ENCODE measurements at regions not wholly inside any gene's neighbourhood (a gene's known extent, or its start where the extent isn't known, plus 50 kb on each side); places are given as distances from the start of the nearest gene placed in this dataset.

DNA sequence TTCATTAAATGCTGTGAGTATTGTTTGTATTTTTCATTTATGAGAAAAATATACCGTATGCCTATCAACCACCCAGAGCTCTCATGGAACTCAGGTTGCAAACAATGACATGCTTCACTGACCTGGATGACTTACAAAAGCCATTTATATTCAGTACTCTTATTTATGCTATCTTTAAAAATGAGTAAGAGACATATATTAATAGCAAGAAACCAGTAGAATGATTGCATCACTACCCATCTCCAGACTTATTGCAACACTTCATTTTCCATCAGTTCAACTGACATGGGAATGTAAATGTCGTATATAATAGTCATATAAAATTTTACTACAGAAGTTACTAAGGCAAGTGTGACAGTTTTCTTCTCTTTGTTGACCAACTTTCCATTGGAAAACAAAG is 69.1 kb downstream of the OTP start:
- H3K9me3 ChIP-seq (ENCODE audit: control insufficient read depth in 1 of 2, insufficient read depth in 1 of 2, low read length in 2 of 2), result no peaks in the 10 kb centered on the region
- H3K36me3 Mint-ChIP-seq (ENCODE audit: low read depth), result no peaks in the 10 kb centered on the region
- peaks cover 29% of the 10 kb centered on the region for H3K27me3 Mint-ChIP-seq
- no peak overlapping the region for H3K27ac ChIP-seq (ENCODE audit: low read depth in 1 of 2, low read length in 2 of 2)
- ChIA-PET POLR2A (no interaction called here), CTCF (no interaction called here)
- intact Hi-C loops (cut with DNase I, micrococcal nuclease), result loop anchor here in 1 of 2 experiments (10.0 kb wide), 1 partner anchor 695 kb away; no protein-coding TSS in a partner anchor
- no peak for DNase-seq
- peaks cover 4 to 8% of the 10 kb centered on the region in 2 experiments for H3K27me3 ChIP-seq (ENCODE audit: control insufficient read depth in 1 of 2, insufficient read depth in 2 of 2, low read length in 2 of 2)
- no peak overlapping the region for H3K27ac Mint-ChIP-seq
- no peaks in the 10 kb centered on the region for H3K4me1 ChIP-seq (ENCODE audit: insufficient read depth, low read length)
- H3K4me3 Mint-ChIP-seq, result no peak overlapping the region
- H3K4me3 ChIP-seq (ENCODE audit: low read length), result no peak overlapping the region
- H3K36me3 ChIP-seq (ENCODE audit: insufficient read depth, low read length), result no peaks in the 10 kb centered on the region
- no peak for ATAC-seq (ENCODE audit: poor library complexity)
- H3K9me3 Mint-ChIP-seq, result no peaks in the 10 kb centered on the region
- TF ChIP-seq CTCF (IDR thresholded peaks at IDR 0.05), result no peak
- no peaks in the 10 kb centered on the region for H3K4me1 Mint-ChIP-seq (ENCODE audit: low read depth)

DNA sequence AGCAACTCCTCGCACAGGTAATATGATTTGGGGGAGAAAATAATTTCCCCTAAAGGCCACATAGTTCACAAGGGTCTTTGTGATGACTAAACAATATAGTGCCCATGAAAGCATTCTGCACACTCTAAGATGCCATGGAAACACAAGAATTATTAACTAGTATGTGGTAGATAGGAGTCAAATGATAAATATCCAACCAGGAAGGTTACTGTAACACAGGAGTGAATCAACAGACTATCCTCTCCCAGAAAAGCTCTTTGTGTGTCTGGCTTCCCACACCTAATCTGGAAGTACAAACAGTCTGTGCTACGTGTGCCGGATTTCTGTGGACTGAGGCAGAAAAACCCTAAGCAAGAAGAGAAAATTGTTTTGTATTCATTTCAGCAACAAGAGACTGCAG is 70.0 kb downstream of the OTP start:
- no peak overlapping the region for H3K27ac Mint-ChIP-seq
- Histone ChIP-seq H3K4me1 (ENCODE audit: insufficient read depth, low read length) (no peaks in the 10 kb centered on the region), H3K27ac (ENCODE audit: low read depth in 1 of 2, low read length in 2 of 2) (no peak overlapping the region), H3K36me3 (ENCODE audit: insufficient read depth, low read length) (no peaks in the 10 kb centered on the region), H3K27me3 (ENCODE audit: control insufficient read depth in 1 of 2, insufficient read depth in 2 of 2, low read length in 2 of 2) (peaks cover 4 to 8% of the 10 kb centered on the region in 2 experiments), H3K9me3 (ENCODE audit: control insufficient read depth in 1 of 2, insufficient read depth in 1 of 2, low read length in 2 of 2) (no peaks in the 10 kb centered on the region), H3K4me3 (ENCODE audit: low read length) (no peak overlapping the region)
- no peaks in the 10 kb centered on the region for H3K36me3 Mint-ChIP-seq (ENCODE audit: low read depth)
- no peak for DNase-seq
- ChIA-PET POLR2A (no interaction called here), CTCF (no interaction called here)
- no peak for ATAC-seq (ENCODE audit: poor library complexity)
- H3K4me3 Mint-ChIP-seq, result no peak overlapping the region
- H3K27me3 Mint-ChIP-seq, result peaks cover 26% of the 10 kb centered on the region
- H3K9me3 Mint-ChIP-seq, result no peaks in the 10 kb centered on the region
- intact Hi-C loops (cut with DNase I, micrococcal nuclease), result loop anchor here in 1 of 2 experiments (10.0 kb wide), 1 partner anchor 696 kb away; no protein-coding TSS in a partner anchor
- H3K4me1 Mint-ChIP-seq (ENCODE audit: low read depth), result no peaks in the 10 kb centered on the region
- TF ChIP-seq CTCF (IDR thresholded peaks at IDR 0.05), result no peak

DNA sequence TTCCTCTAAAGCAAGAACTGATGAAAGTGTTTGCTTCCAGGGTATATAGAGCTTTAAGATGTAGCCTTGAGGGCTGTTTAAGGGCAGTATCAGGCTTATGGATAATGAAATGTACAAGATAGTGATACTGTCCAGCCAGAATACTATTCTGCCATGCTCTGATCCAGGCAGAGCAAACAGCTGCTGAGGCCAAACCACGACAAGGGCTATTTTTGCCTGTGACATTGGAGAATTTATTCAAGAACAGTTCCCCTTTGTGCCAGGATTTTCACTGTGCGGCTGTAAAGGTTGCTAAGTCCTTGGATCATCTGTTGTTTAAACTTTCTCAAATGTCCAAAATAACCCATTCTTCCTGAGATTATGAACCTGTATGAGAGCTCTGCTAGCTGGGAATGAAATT is 70.4 kb downstream of the OTP start:
- H3K4me3 Mint-ChIP-seq, result no peak overlapping the region
- TF ChIP-seq CTCF (IDR thresholded peaks at IDR 0.05), result no peak
- no peaks in the 10 kb centered on the region for H3K4me1 Mint-ChIP-seq (ENCODE audit: low read depth)
- ATAC-seq (ENCODE audit: poor library complexity) (no peak), DNase-seq (no peak)
- H3K36me3 Mint-ChIP-seq (ENCODE audit: low read depth), result no peaks in the 10 kb centered on the region
- Histone ChIP-seq H3K4me1 (ENCODE audit: insufficient read depth, low read length) (no peaks in the 10 kb centered on the region), H3K36me3 (ENCODE audit: insufficient read depth, low read length) (no peaks in the 10 kb centered on the region), H3K27me3 (ENCODE audit: control insufficient read depth in 1 of 2, insufficient read depth in 2 of 2, low read length in 2 of 2) (peaks cover 4 to 8% of the 10 kb centered on the region in 2 experiments), H3K4me3 (ENCODE audit: low read length) (no peak overlapping the region), H3K27ac (ENCODE audit: low read depth in 1 of 2, low read length in 2 of 2) (no peak overlapping the region), H3K9me3 (ENCODE audit: control insufficient read depth in 1 of 2, insufficient read depth in 1 of 2, low read length in 2 of 2) (no peaks in the 10 kb centered on the region)
- POLR2A ChIA-PET, result no interaction called here
- intact Hi-C loops (cut with DNase I, micrococcal nuclease), result loop anchor here in 1 of 2 experiments (10.0 kb wide), 1 partner anchor 697 kb away; no protein-coding TSS in a partner anchor
- no peaks in the 10 kb centered on the region for H3K9me3 Mint-ChIP-seq
- CTCF ChIA-PET, result no interaction called here
- H3K27ac Mint-ChIP-seq, result no peak overlapping the region
- H3K27me3 Mint-ChIP-seq, result peaks cover 23% of the 10 kb centered on the region
